H9 (cell line): ENCODE measurements at regions not wholly inside any gene's neighbourhood (a gene's known extent, or its start where the extent isn't known, plus 50 kb on each side); places are given as distances from the start of the nearest gene placed in this dataset.
A peak's percentile ranks its signal among the peaks of the same experiment; 100 is the strongest.

Source experiments
- DNase-seq: peaks from one replicate; pipeline ENCODE4 v3.0.0-alpha.2; 2017
- H2AFZ ChIP-seq: one replicate; pipeline ENCODE4 v1.6.1; 2013; ENCODE audit warnings: mild to moderate bottlenecking, low read length, control low read depth, moderate library complexity
- H2AK5ac ChIP-seq: 2 replicates; pipeline ENCODE4 v1.6.1; 2013; ENCODE audit warnings: low read length, control low read depth, mixed read lengths; ENCODE audit not compliant: insufficient read length
- H2BK120ac ChIP-seq: one replicate; pipeline ENCODE4 v1.6.1; 2013; ENCODE audit warnings: low read depth, mild to moderate bottlenecking, low read length, control low read depth, inconsistent platforms; ENCODE audit not compliant: poor library complexity, severe bottlenecking
- H2BK12ac ChIP-seq: 2 replicates; pipeline ENCODE4 v1.6.1; 2013; ENCODE audit warnings: low read length, control low read depth, mixed read lengths, low read depth; ENCODE audit not compliant: insufficient read length
- H2BK15ac ChIP-seq: 2 replicates; pipeline ENCODE4 v1.6.1; 2013; ENCODE audit warnings: low read depth, low read length, control low read depth
- H2BK20ac ChIP-seq: one replicate; pipeline ENCODE4 v1.6.1; 2013; ENCODE audit warnings: low read depth, mild to moderate bottlenecking, low read length, control low read depth, inconsistent platforms; ENCODE audit not compliant: poor library complexity, severe bottlenecking
- H2BK5ac ChIP-seq: 2 replicates; pipeline ENCODE4 v1.6.1; 2013; ENCODE audit warnings: low read length, control low read depth, mixed read lengths; ENCODE audit not compliant: insufficient read length
- H3K14ac ChIP-seq: 2 replicates; pipeline ENCODE4 v1.6.1; 2013; ENCODE audit warnings: low read length, control low read depth; ENCODE audit not compliant: insufficient read depth
- H3K18ac ChIP-seq: 2 replicates; pipeline ENCODE4 v1.6.1; 2013; ENCODE audit warnings: low read depth, mild to moderate bottlenecking, mixed read lengths, low read length, control low read depth; ENCODE audit not compliant: insufficient read length
- H3K23ac ChIP-seq: 2 replicates; pipeline ENCODE4 v1.6.1; 2013; ENCODE audit warnings: low read length, control low read depth, mixed read lengths, low read depth; ENCODE audit not compliant: insufficient read length
- H3K23me2 ChIP-seq: 2 replicates; pipeline ENCODE4 v1.6.1; 2013; ENCODE audit warnings: low read depth, mild to moderate bottlenecking, mixed read lengths, low read length, control low read depth; ENCODE audit not compliant: insufficient read length, poor library complexity, severe bottlenecking
- H3K27ac ChIP-seq: 2 replicates; pipeline ENCODE4 v1.5.1; 2013; ENCODE audit warnings: low read length, control low read depth, mixed read lengths, low read depth; ENCODE audit not compliant: insufficient read length
- H3K27me3 ChIP-seq: 2 replicates; pipeline ENCODE4 v1.6.1; 2013; ENCODE audit warnings: low read length, control low read depth, inconsistent platforms; ENCODE audit not compliant: insufficient read depth
- H3K4ac ChIP-seq: 2 replicates; pipeline ENCODE4 v1.6.1; 2013; ENCODE audit warnings: low read depth, mild to moderate bottlenecking, control low read depth, inconsistent platforms, low read length, moderate library complexity
- H3K4me1 ChIP-seq: 2 replicates; pipeline ENCODE4 v1.6.1; 2013; ENCODE audit warnings: low read length, control low read depth, inconsistent platforms; ENCODE audit not compliant: insufficient read depth
- H3K4me2 ChIP-seq: 2 replicates; pipeline ENCODE4 v1.6.1; 2013; ENCODE audit warnings: low read length, control low read depth, mixed read lengths; ENCODE audit not compliant: insufficient read length, insufficient read depth
- H3K56ac ChIP-seq: 2 replicates; pipeline ENCODE4 v1.6.1; 2013; ENCODE audit warnings: low read depth, mild to moderate bottlenecking, mixed read lengths, low read length, control low read depth; ENCODE audit not compliant: insufficient read length
- H3K79me1 ChIP-seq: 2 replicates; pipeline ENCODE4 v1.6.1; 2013; ENCODE audit warnings: low read depth, mild to moderate bottlenecking, moderate library complexity, low read length, control low read depth, inconsistent platforms; ENCODE audit not compliant: insufficient read depth, poor library complexity, severe bottlenecking
- H3K79me2 ChIP-seq: 2 replicates; pipeline ENCODE4 v1.6.1; 2013; ENCODE audit warnings: low read length, control low read depth, inconsistent platforms; ENCODE audit not compliant: insufficient read depth
- H3K9ac ChIP-seq: 2 replicates; pipeline ENCODE4 v1.6.1; 2013; ENCODE audit warnings: low read length, control low read depth, mixed read lengths; ENCODE audit not compliant: insufficient read length; ENCODE audit errors: extremely low read depth
- H3K9me3 ChIP-seq: one replicate; pipeline ENCODE4 v1.6.1; 2013; ENCODE audit warnings: low read depth, low read length, inconsistent platforms; ENCODE audit not compliant: control insufficient read depth
- H3T11ph ChIP-seq: one replicate; pipeline ENCODE4 v1.6.1; 2013; ENCODE audit warnings: mild to moderate bottlenecking, low read length, control low read depth, inconsistent platforms
- H4K20me1 ChIP-seq: one replicate; pipeline ENCODE4 v1.6.1; 2013; ENCODE audit not compliant: control insufficient read depth, insufficient read length, insufficient read depth
- H4K5ac ChIP-seq: 2 replicates; pipeline ENCODE4 v1.6.1; 2013; ENCODE audit warnings: low read depth, mild to moderate bottlenecking, mixed read lengths, low read length, control low read depth; ENCODE audit not compliant: insufficient read length
- H4K8ac ChIP-seq: replicated peaks from 2 replicates; pipeline ENCODE4 v1.6.1; 2013; ENCODE audit warnings: low read length, control low read depth, mixed read lengths, low read depth; ENCODE audit not compliant: insufficient read length
- H4K91ac ChIP-seq: 2 replicates; pipeline ENCODE4 v1.6.1; 2013; ENCODE audit warnings: low read depth, mild to moderate bottlenecking, moderate library complexity, mixed read lengths, low read length, control low read depth; ENCODE audit not compliant: insufficient read length
- H3K27ac Mint-ChIP-seq, 3 experiments: 2 replicates in 2 of 3; 3 replicates in 1 of 3; pipeline ENCODE4 v1.8.0; 2020 to 2021; ENCODE audit warnings: mixed read lengths in 3 of 3, mild to moderate bottlenecking in 1 of 3, moderate library complexity in 1 of 3
- H3K27me3 Mint-ChIP-seq: 2 replicates; pipeline ENCODE4 v1.8.0; 2021; ENCODE audit warnings: low read depth, mild to moderate bottlenecking, moderate library complexity, mixed read lengths
- H3K36me3 Mint-ChIP-seq, 3 experiments: 2 replicates in 2 of 3; 3 replicates in 1 of 3; pipeline ENCODE4 v1.8.0; 2020 to 2021; ENCODE audit warnings: low read depth in 3 of 3, mixed read lengths in 3 of 3; ENCODE audit not compliant: insufficient read depth in 1 of 3
- H3K4me1 Mint-ChIP-seq, 2 experiments: 2 replicates each; pipeline ENCODE4 v1.8.0; 2020; ENCODE audit warnings: mixed read lengths in 2 of 2
- H3K4me3 Mint-ChIP-seq, 2 experiments: 2 replicates in 1 of 2; 3 replicates in 1 of 2; pipeline ENCODE4 v1.8.0; 2020 to 2021; ENCODE audit warnings: mild to moderate bottlenecking in 2 of 2, mixed read lengths in 2 of 2, moderate library complexity in 1 of 2
- H3K9me3 Mint-ChIP-seq, 2 experiments: 2 replicates in 1 of 2; 3 replicates in 1 of 2; pipeline ENCODE4 v1.8.0; 2020; ENCODE audit warnings: mild to moderate bottlenecking in 2 of 2, mixed read lengths in 2 of 2, moderate library complexity in 1 of 2
- CTCF ChIP-seq: fragments of 200-600 bp; sonication (generic); conservative IDR thresholded peaks from 3 replicates; pipeline ENCODE4 v1.8.0; 2021; ENCODE audit warnings: antibody characterized with exemption, mild to moderate bottlenecking
- WGBS: extraction: QIAGEN DNeasy Blood & Tissue Kit; methylation state at CpG from one replicate; pipeline ENCODE4 v1.1.7; 2013; ENCODE audit warnings: missing lambda C conversion rate, low lambda C conversion rate, mixed read lengths; ENCODE audit not compliant: insufficient read length; ENCODE audit errors: extremely low coverage; 5-methylcytosine and 5-hydroxymethylcytosine counted together

GRCh38 chr6:114431641-114432040 lies 88.8 kb upstream of the HS3ST5 start:
- no peaks in the 10 kb centered on the region for H3K27me3 Mint-ChIP-seq
- WGBS = no CpG with 5 or more reads among the region's 1 CpG
- H3K4me1 ChIP-seq = 0 out of 2 replicates have a peak, but pooled peaks cover 3% of the 10 kb centered on the region

More at GRCh38 chr6:114431641-114432040, 88.8 kb upstream of the HS3ST5 start:
- Histone ChIP-seq H3T11ph (no peak overlapping the region), H4K5ac (no peak overlapping the region), H2BK120ac (no peak overlapping the region), H3K23ac (no peak overlapping the region), H3K9me3 (no peaks in the 10 kb centered on the region), H3K79me1 (no peaks in the 10 kb centered on the region), H4K8ac (no peak overlapping the region), H2AFZ (no peak overlapping the region), H4K91ac (no peak overlapping the region), H3K9ac (no peak overlapping the region), H3K56ac (no peak overlapping the region), H3K14ac (no peak overlapping the region), H2BK20ac (no peak overlapping the region), H2AK5ac (no peak overlapping the region), H4K20me1 (no peaks in the 10 kb centered on the region), H2BK5ac (no peak overlapping the region), H3K27me3 (no peaks in the 10 kb centered on the region), H3K4ac (no peak overlapping the region), H3K23me2 (no peaks in the 10 kb centered on the region), H2BK12ac (no peak overlapping the region), H3K27ac (no peak overlapping the region), H3K4me2 (no peak overlapping the region), H2BK15ac (no peak overlapping the region), H3K79me2 (peaks cover 9% of the 10 kb centered on the region; the same call in 1 of the 2 replicates), H3K18ac (no peak overlapping the region)
- H3K9me3 Mint-ChIP-seq = peaks cover 0 to 2% of the 10 kb centered on the region in 2 experiments; a peak in 1 of 5 replicates
- DNase-seq = no peak
- peak overlapping the region in 1 of 3 experiments; percentile 37; a peak in 1 of 7 replicates for H3K27ac Mint-ChIP-seq
- no peak for TF ChIP-seq CTCF
- H3K36me3 Mint-ChIP-seq = peaks cover 0 to 11% (median 7%) of the 10 kb centered on the region in 3 experiments; a peak in 4 of 7 replicates
- peaks cover 50 to 53% of the 10 kb centered on the region in 2 experiments for H3K4me1 Mint-ChIP-seq
- H3K4me3 Mint-ChIP-seq = no peak overlapping the region
